Endodermal cell (in vitro differentiated cells): ENCODE measurements at regions not wholly inside any gene's neighbourhood (a gene's known extent, or its start where the extent isn't known, plus 50 kb on each side); places are given as distances from the start of the nearest gene placed in this dataset.

Experiments
- DNase-seq: peaks from one replicate; pipeline ENCODE4 v3.0.0-alpha.2; 2017
- H3K27ac ChIP-seq: 2 replicates; pipeline ENCODE4 v1.5.1; 2013; ENCODE audit warnings: mild to moderate bottlenecking, low read depth, low read length, moderate library complexity
- H3K27me3 ChIP-seq: 2 replicates; pipeline ENCODE4 v1.6.1; 2013; ENCODE audit warnings: mild to moderate bottlenecking, low read length, moderate library complexity; ENCODE audit not compliant: insufficient read depth, control insufficient read depth, poor library complexity, severe bottlenecking
- H3K36me3 ChIP-seq: 2 replicates; pipeline ENCODE4 v1.7.0; 2013; ENCODE audit warnings: mild to moderate bottlenecking, low read length, moderate library complexity; ENCODE audit not compliant: control insufficient read depth, insufficient read depth
- H3K4me1 ChIP-seq: one replicate; pipeline ENCODE4 v1.7.0; 2013; ENCODE audit warnings: low read length; ENCODE audit not compliant: control insufficient read depth, insufficient read depth
- H3K4me3 ChIP-seq: 2 replicates; pipeline ENCODE4 v1.5.1; 2013; ENCODE audit warnings: mild to moderate bottlenecking, low read length, moderate library complexity
- H3K9ac ChIP-seq: 2 replicates; pipeline ENCODE4 v1.6.1; 2013; ENCODE audit warnings: mild to moderate bottlenecking, low read length, moderate library complexity; ENCODE audit not compliant: poor library complexity, severe bottlenecking; ENCODE audit errors: extremely low read depth
- H3K9me3 ChIP-seq: 2 replicates; pipeline ENCODE4 v1.6.1; 2013; ENCODE audit warnings: mild to moderate bottlenecking, low read length, moderate library complexity; ENCODE audit not compliant: control insufficient read depth
- H3K27ac Mint-ChIP-seq: 2 replicates; pipeline ENCODE4 v1.8.0; 2020; ENCODE audit warnings: mixed read lengths
- H3K27me3 Mint-ChIP-seq: 2 replicates; pipeline ENCODE4 v1.8.0; 2021; ENCODE audit warnings: mild to moderate bottlenecking, mixed read lengths; ENCODE audit not compliant: insufficient read depth
- H3K36me3 Mint-ChIP-seq: 2 replicates; pipeline ENCODE4 v1.8.0; 2020; ENCODE audit warnings: low read depth, mixed read lengths
- H3K4me1 Mint-ChIP-seq: 2 replicates; pipeline ENCODE4 v1.8.0; 2020; ENCODE audit warnings: mixed read lengths
- H3K4me3 Mint-ChIP-seq: 2 replicates; pipeline ENCODE4 v1.8.0; 2020; ENCODE audit warnings: mild to moderate bottlenecking, moderate library complexity, mixed read lengths
- H3K9me3 Mint-ChIP-seq: 2 replicates; pipeline ENCODE4 v1.8.0; 2020; ENCODE audit warnings: mild to moderate bottlenecking, mixed read lengths
- CTCF ChIP-seq: fragments of 200-600 bp; sonication (generic); conservative IDR thresholded peaks from 2 replicates; pipeline ENCODE4 v1.5.0; 2021; ENCODE audit warnings: antibody characterized with exemption, mild to moderate bottlenecking
- WGBS, 2 experiments: methylation state at CpG; one replicate each; pipeline versions ENCODE4 v1.1.5 to v1.1.7; 2013; ENCODE audit warnings: missing lambda C conversion rate in 2 of 2, mixed read lengths in 1 of 2; ENCODE audit not compliant: insufficient coverage in 1 of 2, insufficient read length in 1 of 2; 5-methylcytosine and 5-hydroxymethylcytosine counted together

- H3K9ac ChIP-seq: no peak overlapping the region
- Mint-ChIP-seq H3K9me3 (no peaks in the 10 kb centered on the region), H3K4me1 (peaks cover 5% of the 10 kb centered on the region), H3K4me3 (no peak overlapping the region), H3K36me3 (no peaks in the 10 kb centered on the region), H3K27ac (no peak overlapping the region), H3K27me3 (no peaks in the 10 kb centered on the region)
- no peak for TF ChIP-seq CTCF
- no peaks in the 10 kb centered on the region for H3K36me3 ChIP-seq
- no peak for DNase-seq
- WGBS, 2 experiments: 87% methylated on average over 4 of the region's 5 CpGs; no CpG with 5 or more reads in 1 of the 2 experiments
- H3K4me1 ChIP-seq: no peaks in the 10 kb centered on the region
- no peak overlapping the region for H3K4me3 ChIP-seq
- no peaks in the 10 kb centered on the region for H3K27me3 ChIP-seq
- H3K27ac ChIP-seq: no peak overlapping the region
- H3K9me3 ChIP-seq: no peaks in the 10 kb centered on the region
Observed at GRCh38 chr5:121018004-121018403, 553.9 kb downstream of the PRR16 start.

GRCh38 chr5:121019106-121019505, 555.0 kb downstream of the PRR16 start:
- Histone ChIP-seq H3K36me3 (no peaks in the 10 kb centered on the region), H3K4me3 (no peak overlapping the region), H3K9me3 (no peaks in the 10 kb centered on the region), H3K27ac (no peak overlapping the region), H3K9ac (no peak overlapping the region), H3K4me1 (no peaks in the 10 kb centered on the region), H3K27me3 (no peaks in the 10 kb centered on the region)
- no peaks in the 10 kb centered on the region for H3K36me3 Mint-ChIP-seq
- H3K27ac Mint-ChIP-seq: no peak overlapping the region
- no peak for TF ChIP-seq CTCF
- DNase-seq: no peak
- no peaks in the 10 kb centered on the region for H3K27me3 Mint-ChIP-seq
- no peaks in the 10 kb centered on the region for H3K9me3 Mint-ChIP-seq
- no peak overlapping the region for H3K4me3 Mint-ChIP-seq
- peaks cover 5% of the 10 kb centered on the region for H3K4me1 Mint-ChIP-seq

- no peak for DNase-seq
- H3K9ac ChIP-seq: no peak overlapping the region
- H3K27me3 Mint-ChIP-seq: no peaks in the 10 kb centered on the region
- no peak overlapping the region for H3K4me3 ChIP-seq
- H3K36me3 Mint-ChIP-seq: no peaks in the 10 kb centered on the region
- no peak for TF ChIP-seq CTCF
- H3K27ac Mint-ChIP-seq: no peak overlapping the region
- no peaks in the 10 kb centered on the region for H3K27me3 ChIP-seq
- H3K9me3 ChIP-seq: no peaks in the 10 kb centered on the region
- no peaks in the 10 kb centered on the region for H3K4me1 ChIP-seq
- H3K4me1 Mint-ChIP-seq: peaks cover 5% of the 10 kb centered on the region
- H3K36me3 ChIP-seq: no peaks in the 10 kb centered on the region
- H3K9me3 Mint-ChIP-seq: no peaks in the 10 kb centered on the region
- WGBS, 2 experiments: 93% methylated on average over 2 of the region's 2 CpGs; no CpG with 5 or more reads in 1 of the 2 experiments
- H3K4me3 Mint-ChIP-seq: no peak overlapping the region
- no peak overlapping the region for H3K27ac ChIP-seq
Observed at GRCh38 chr5:121019734-121020133, 555.6 kb downstream of the PRR16 start.
